ENCODE measurements at regions not wholly inside any gene's neighbourhood (a gene's known extent, or its start where the extent isn't known, plus 50 kb on each side); places are given as distances from the start of the nearest gene placed in this dataset.

DNA sequence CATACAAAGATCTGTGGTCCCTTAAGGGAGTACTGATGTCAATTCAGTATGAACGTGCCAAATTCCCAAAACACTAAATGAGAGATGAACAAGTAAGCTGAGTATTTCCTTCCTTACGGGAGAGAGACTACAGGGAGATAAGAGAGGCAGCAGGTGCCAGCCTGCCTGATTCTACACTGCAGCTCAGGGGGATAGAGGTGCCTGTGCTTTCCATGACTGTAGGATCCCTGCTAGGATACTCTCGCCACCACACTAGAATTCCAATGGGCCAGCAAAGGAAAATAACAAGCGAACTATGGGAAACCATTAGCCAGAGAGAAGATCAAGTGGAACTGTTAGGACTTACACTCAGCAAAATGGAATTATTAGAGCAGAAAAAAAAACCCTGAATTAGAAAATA, 198.5 kb upstream of the BTBD3 start:
- Histone ChIP-seq H3K4me1 (ENCODE audit: control insufficient read depth, insufficient read depth, low read length) (peaks cover 39% of the 10 kb centered on the region), H3K27ac (ENCODE audit: low read depth, low read length) (peak overlapping the region; percentile 88)

DNA sequence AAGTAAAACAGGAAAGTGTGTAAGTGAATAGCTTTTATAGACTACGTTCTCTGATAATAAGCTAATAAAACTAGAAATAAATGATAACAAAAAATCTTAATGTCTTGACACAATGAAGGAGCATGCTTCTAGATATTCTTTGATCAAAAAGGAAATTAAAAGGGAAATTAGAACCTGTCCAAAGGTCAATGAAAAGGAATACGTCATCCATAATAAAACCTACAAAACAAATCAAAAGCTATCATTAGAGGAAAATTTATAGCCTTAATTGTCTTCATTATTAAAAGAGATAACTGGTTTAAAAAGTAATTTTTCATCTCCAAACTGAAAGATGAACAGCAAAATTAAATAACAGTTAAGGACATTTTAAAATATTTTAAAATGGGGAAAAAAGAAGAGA, 196.3 kb upstream of the BTBD3 start:
- Histone ChIP-seq H3K27me3 (ENCODE audit: control insufficient read depth, insufficient read depth, low read length) (no peaks in the 10 kb centered on the region), H3K4me3 (ENCODE audit: low read depth, low read length) (no peak overlapping the region), H3K4me1 (ENCODE audit: control insufficient read depth, insufficient read depth, low read length) (peaks cover 37% of the 10 kb centered on the region), H3K36me3 (ENCODE audit: control insufficient read depth, insufficient read depth, low read length) (no peaks in the 10 kb centered on the region), H3K9ac (ENCODE audit: low read depth, low read length) (no peak overlapping the region), H3K27ac (ENCODE audit: low read depth, low read length) (no peak overlapping the region), H3K9me3 (ENCODE audit: control insufficient read depth, insufficient read depth, low read length) (no peaks in the 10 kb centered on the region)

More for the DNA sequence above, 198.5 kb upstream of the BTBD3 start:
- no peak overlapping the region for H3K9ac ChIP-seq (ENCODE audit: low read depth, low read length)
- no peaks in the 10 kb centered on the region for H3K27me3 ChIP-seq (ENCODE audit: control insufficient read depth, insufficient read depth, low read length)
- no peak overlapping the region for H3K4me3 ChIP-seq (ENCODE audit: low read depth, low read length)
- H3K36me3 ChIP-seq (ENCODE audit: control insufficient read depth, insufficient read depth, low read length), result no peaks in the 10 kb centered on the region
- H3K9me3 ChIP-seq (ENCODE audit: control insufficient read depth, insufficient read depth, low read length), result no peaks in the 10 kb centered on the region

DNA sequence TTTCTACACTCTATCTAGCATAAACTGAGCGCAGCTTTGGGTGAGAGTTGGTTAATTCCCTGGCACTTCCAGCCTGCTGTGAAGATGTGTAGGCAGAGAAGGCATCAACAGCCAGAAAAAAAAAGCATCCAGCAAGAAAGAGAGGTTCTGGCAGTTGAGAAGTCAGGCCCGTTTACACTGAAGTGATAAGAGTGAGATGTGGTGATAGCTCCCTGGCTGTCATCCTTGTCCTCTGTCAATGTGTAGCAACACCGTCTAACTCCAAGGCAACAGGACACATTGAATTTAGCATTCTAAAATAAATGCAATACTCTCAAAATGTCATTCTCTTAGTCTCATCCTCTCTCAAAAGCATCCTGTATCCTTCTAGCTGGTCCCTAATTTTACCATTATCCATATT, 193.6 kb upstream of the BTBD3 start:
- Histone ChIP-seq H3K4me3 (ENCODE audit: low read depth, low read length) (no peak overlapping the region), H3K27me3 (ENCODE audit: control insufficient read depth, insufficient read depth, low read length) (no peaks in the 10 kb centered on the region), H3K9me3 (ENCODE audit: control insufficient read depth, insufficient read depth, low read length) (no peaks in the 10 kb centered on the region), H3K36me3 (ENCODE audit: control insufficient read depth, insufficient read depth, low read length) (no peaks in the 10 kb centered on the region), H3K27ac (ENCODE audit: low read depth, low read length) (no peak overlapping the region), H3K4me1 (ENCODE audit: control insufficient read depth, insufficient read depth, low read length) (peaks cover 19% of the 10 kb centered on the region), H3K9ac (ENCODE audit: low read depth, low read length) (no peak overlapping the region)

DNA sequence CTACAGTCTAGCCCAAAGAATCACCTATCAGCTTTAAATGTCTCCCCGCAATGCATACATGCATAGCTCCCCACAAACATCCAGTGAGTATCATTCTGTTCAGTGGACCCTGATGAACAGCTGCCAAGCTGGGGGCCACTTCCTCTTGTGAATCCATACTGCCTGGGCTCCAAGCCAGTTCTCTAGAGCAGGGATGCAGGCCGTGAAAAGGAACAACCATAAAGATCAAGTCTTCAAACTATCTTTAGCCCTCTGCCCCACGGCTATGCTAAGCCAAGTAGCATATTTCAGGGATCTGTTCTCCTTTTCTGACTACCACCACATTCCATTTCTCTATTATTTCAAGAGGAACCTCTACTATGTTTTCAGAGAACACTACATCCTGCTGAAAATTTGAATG, 191.7 kb upstream of the BTBD3 start:
- no peak overlapping the region for H3K4me3 ChIP-seq (ENCODE audit: low read depth, low read length)
- H3K27me3 ChIP-seq (ENCODE audit: control insufficient read depth, insufficient read depth, low read length), result no peaks in the 10 kb centered on the region
- no peaks in the 10 kb centered on the region for H3K4me1 ChIP-seq (ENCODE audit: control insufficient read depth, insufficient read depth, low read length)
- H3K36me3 ChIP-seq (ENCODE audit: control insufficient read depth, insufficient read depth, low read length), result no peaks in the 10 kb centered on the region
- no peaks in the 10 kb centered on the region for H3K9me3 ChIP-seq (ENCODE audit: control insufficient read depth, insufficient read depth, low read length)
- H3K9ac ChIP-seq (ENCODE audit: low read depth, low read length), result no peak overlapping the region
- no peak overlapping the region for H3K27ac ChIP-seq (ENCODE audit: low read depth, low read length)

DNA sequence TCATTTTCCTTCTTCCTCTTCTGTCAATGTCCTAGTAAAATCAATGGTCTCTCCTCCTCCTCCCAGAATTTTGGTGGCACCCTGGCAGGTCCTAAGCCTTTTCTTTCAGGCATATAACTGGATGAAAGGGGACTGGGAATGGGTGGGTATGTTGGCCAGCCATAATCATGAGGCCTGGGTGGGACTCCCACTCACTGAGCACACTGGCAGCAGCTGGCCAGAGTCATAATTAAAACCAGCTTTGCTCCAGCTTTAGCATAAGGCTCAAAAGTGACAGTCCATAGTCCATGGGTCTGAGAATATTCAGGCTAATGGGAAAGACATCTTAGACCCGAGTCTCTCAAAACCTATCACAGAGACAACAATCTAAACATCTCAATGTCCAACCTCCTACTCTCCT, 190.0 kb upstream of the BTBD3 start:
- Histone ChIP-seq H3K27me3 (ENCODE audit: control insufficient read depth, insufficient read depth, low read length) (no peaks in the 10 kb centered on the region), H3K4me3 (ENCODE audit: low read depth, low read length) (no peak overlapping the region), H3K4me1 (ENCODE audit: control insufficient read depth, insufficient read depth, low read length) (no peaks in the 10 kb centered on the region), H3K9ac (ENCODE audit: low read depth, low read length) (no peak overlapping the region), H3K9me3 (ENCODE audit: control insufficient read depth, insufficient read depth, low read length) (no peaks in the 10 kb centered on the region), H3K36me3 (ENCODE audit: control insufficient read depth, insufficient read depth, low read length) (no peaks in the 10 kb centered on the region), H3K27ac (ENCODE audit: low read depth, low read length) (no peak overlapping the region)

DNA sequence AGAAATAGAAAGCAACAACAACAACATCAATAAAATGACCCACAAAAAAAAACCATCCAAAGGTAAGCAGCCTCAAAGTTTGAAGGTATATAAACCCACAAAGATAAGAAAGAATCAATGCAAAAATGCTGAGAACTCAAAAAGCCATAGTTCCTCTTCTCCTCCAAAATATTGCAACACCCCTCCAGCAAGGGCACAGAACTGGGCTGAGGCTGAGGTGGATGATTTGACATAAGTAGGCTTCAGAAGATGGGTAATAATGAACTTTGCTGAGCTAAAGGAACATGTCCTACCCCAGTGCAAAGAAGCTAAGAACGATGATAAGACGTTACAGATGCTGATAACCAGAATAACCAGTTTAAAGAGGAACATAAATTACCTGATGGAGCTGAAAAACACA, 188.8 kb upstream of the BTBD3 start:
- Histone ChIP-seq H3K36me3 (ENCODE audit: control insufficient read depth, insufficient read depth, low read length) (no peaks in the 10 kb centered on the region), H3K27ac (ENCODE audit: low read depth, low read length) (no peak overlapping the region), H3K9ac (ENCODE audit: low read depth, low read length) (no peak overlapping the region), H3K27me3 (ENCODE audit: control insufficient read depth, insufficient read depth, low read length) (no peaks in the 10 kb centered on the region), H3K4me3 (ENCODE audit: low read depth, low read length) (no peak overlapping the region), H3K9me3 (ENCODE audit: control insufficient read depth, insufficient read depth, low read length) (no peaks in the 10 kb centered on the region), H3K4me1 (ENCODE audit: control insufficient read depth, insufficient read depth, low read length) (no peaks in the 10 kb centered on the region)

DNA sequence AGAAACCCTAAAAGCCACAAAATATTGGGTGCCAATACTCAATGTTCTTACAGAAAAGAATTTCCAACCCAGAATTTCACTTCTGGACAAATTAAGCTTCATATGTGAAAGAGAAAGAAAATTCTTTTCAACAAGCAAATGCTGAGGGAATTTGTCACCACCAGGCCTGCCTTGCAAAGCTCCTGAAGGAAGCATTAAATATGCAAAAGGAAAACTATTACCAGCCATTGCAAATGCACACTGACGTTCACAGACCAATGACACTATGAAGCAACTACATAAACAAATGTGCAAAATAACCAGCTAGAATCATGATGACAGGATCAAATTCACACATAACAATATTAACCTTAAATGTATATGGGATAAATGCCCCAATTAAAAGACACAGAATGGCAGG, 187.9 kb upstream of the BTBD3 start:
- Histone ChIP-seq H3K27me3 (ENCODE audit: control insufficient read depth, insufficient read depth, low read length) (no peaks in the 10 kb centered on the region), H3K9me3 (ENCODE audit: control insufficient read depth, insufficient read depth, low read length) (no peaks in the 10 kb centered on the region), H3K27ac (ENCODE audit: low read depth, low read length) (no peak overlapping the region), H3K4me3 (ENCODE audit: low read depth, low read length) (no peak overlapping the region), H3K9ac (ENCODE audit: low read depth, low read length) (no peak overlapping the region), H3K4me1 (ENCODE audit: control insufficient read depth, insufficient read depth, low read length) (no peaks in the 10 kb centered on the region), H3K36me3 (ENCODE audit: control insufficient read depth, insufficient read depth, low read length) (no peaks in the 10 kb centered on the region)

DNA sequence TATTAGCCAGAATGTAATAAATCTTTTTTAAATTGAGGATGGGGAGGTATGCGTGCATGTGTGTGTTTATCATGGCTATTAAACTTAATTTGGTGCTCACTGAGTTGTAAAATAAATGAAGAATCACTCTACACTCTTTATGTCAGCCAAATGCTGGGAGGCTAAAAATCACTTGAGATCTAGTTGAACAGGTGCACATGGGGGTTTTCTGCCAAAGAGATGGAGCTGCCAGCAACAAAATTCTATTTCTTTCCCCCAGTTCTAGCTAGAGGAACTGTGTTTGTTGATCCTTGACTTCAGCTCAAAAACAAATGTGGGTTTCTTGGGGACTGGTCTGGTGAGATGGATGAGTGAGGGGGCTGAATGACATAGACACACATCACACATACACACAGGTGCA, 183.3 kb upstream of the BTBD3 start:
- H3K4me1 ChIP-seq (ENCODE audit: control insufficient read depth, insufficient read depth, low read length), result no peaks in the 10 kb centered on the region
- no peaks in the 10 kb centered on the region for H3K36me3 ChIP-seq (ENCODE audit: control insufficient read depth, insufficient read depth, low read length)
- no peaks in the 10 kb centered on the region for H3K9me3 ChIP-seq (ENCODE audit: control insufficient read depth, insufficient read depth, low read length)
- no peak overlapping the region for H3K4me3 ChIP-seq (ENCODE audit: low read depth, low read length)
- no peaks in the 10 kb centered on the region for H3K27me3 ChIP-seq (ENCODE audit: control insufficient read depth, insufficient read depth, low read length)
- H3K27ac ChIP-seq (ENCODE audit: low read depth, low read length), result no peak overlapping the region
- no peak overlapping the region for H3K9ac ChIP-seq (ENCODE audit: low read depth, low read length)

DNA sequence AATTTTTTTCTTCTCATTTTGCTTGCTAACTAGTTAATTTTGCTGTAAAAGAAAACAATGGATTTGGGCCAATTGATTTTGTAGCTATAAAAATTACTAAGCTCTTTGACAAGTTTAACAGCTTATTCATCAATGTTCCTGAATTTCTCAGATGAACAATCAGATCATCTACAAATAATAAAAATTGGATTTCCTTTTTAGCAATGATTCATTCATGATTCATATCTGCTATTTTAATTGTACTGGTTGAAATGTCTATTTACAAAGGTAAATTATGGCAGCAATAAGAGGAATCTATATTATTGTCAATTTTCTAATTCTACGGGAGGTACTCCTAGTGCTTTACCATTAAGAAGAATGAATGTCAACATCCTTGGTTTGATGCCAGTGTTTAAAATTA, 178.8 kb upstream of the BTBD3 start:
- no peaks in the 10 kb centered on the region for H3K36me3 ChIP-seq (ENCODE audit: control insufficient read depth, insufficient read depth, low read length)
- no peak overlapping the region for H3K9ac ChIP-seq (ENCODE audit: low read depth, low read length)
- H3K4me3 ChIP-seq (ENCODE audit: low read depth, low read length), result no peak overlapping the region
- H3K4me1 ChIP-seq (ENCODE audit: control insufficient read depth, insufficient read depth, low read length), result no peaks in the 10 kb centered on the region
- H3K9me3 ChIP-seq (ENCODE audit: control insufficient read depth, insufficient read depth, low read length), result no peaks in the 10 kb centered on the region
- H3K27ac ChIP-seq (ENCODE audit: low read depth, low read length), result no peak overlapping the region
- H3K27me3 ChIP-seq (ENCODE audit: control insufficient read depth, insufficient read depth, low read length), result no peaks in the 10 kb centered on the region

DNA sequence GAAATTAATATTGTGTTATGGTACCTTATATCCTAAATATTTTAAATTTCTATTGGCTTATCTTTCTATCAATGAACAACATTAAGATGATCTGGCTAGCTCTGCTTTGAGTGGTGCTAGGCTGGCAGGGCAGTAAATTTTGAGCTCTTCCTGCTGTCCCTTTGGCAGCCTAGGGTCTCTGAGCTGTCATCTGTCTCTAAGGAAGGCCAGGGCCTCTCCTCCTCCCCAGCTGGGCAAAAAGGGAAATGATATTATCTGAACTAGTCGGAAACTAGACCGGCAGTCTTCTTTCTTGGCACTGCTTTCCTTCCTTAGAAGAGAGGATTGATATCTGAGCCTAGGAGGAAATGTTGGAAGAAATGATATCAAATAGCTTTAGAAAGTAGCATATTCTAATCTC, 176.7 kb upstream of the BTBD3 start:
- Histone ChIP-seq H3K27ac (ENCODE audit: low read depth, low read length) (no peak overlapping the region), H3K27me3 (ENCODE audit: control insufficient read depth, insufficient read depth, low read length) (no peaks in the 10 kb centered on the region), H3K4me3 (ENCODE audit: low read depth, low read length) (no peak overlapping the region), H3K4me1 (ENCODE audit: control insufficient read depth, insufficient read depth, low read length) (no peaks in the 10 kb centered on the region), H3K36me3 (ENCODE audit: control insufficient read depth, insufficient read depth, low read length) (no peaks in the 10 kb centered on the region), H3K9me3 (ENCODE audit: control insufficient read depth, insufficient read depth, low read length) (no peaks in the 10 kb centered on the region), H3K9ac (ENCODE audit: low read depth, low read length) (no peak overlapping the region)

DNA sequence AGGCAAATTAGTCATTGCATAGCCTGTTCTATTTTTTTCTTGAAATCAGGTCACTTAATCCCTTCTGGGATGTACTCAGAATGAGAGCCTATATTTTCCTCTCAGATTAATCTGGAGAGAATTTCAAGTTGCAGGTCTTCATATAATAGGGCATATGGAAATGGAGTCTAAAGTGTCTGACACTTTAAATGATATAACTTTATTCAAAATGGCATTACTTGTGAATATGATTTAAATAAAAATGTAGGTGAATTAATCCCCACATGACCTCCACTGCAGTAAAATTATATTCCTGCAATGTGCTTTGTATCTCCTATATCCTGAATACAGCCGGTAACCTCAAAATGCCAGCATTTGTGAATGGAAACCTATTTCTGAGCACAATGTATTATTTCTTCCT, 172.5 kb upstream of the BTBD3 start:
- H3K27me3 ChIP-seq (ENCODE audit: control insufficient read depth, insufficient read depth, low read length), result no peaks in the 10 kb centered on the region
- no peaks in the 10 kb centered on the region for H3K36me3 ChIP-seq (ENCODE audit: control insufficient read depth, insufficient read depth, low read length)
- no peaks in the 10 kb centered on the region for H3K9me3 ChIP-seq (ENCODE audit: control insufficient read depth, insufficient read depth, low read length)
- H3K9ac ChIP-seq (ENCODE audit: low read depth, low read length), result no peak overlapping the region
- H3K4me3 ChIP-seq (ENCODE audit: low read depth, low read length), result no peak overlapping the region
- no peaks in the 10 kb centered on the region for H3K4me1 ChIP-seq (ENCODE audit: control insufficient read depth, insufficient read depth, low read length)
- H3K27ac ChIP-seq (ENCODE audit: low read depth, low read length), result no peak overlapping the region

DNA sequence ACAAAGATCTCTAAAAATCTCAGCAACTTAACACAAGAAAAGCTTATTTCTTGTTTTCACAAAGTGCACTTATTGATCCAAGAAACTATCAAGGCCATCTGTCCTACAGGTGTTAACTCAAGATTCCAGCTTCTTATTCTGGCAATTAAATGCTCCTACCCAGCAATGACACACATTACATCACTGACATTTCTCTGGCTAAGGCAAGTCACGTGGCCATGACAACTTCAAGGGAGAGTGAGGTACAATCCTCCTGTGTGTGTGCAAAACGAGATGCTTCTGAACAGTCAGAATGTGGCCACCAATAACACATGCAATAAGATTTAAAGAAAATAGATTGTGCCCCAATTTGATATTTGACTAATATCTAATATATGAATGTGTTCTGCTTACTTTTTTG, 169.3 kb upstream of the BTBD3 start:
- Histone ChIP-seq H3K27me3 (ENCODE audit: control insufficient read depth, insufficient read depth, low read length) (no peaks in the 10 kb centered on the region), H3K4me3 (ENCODE audit: low read depth, low read length) (no peak overlapping the region), H3K9ac (ENCODE audit: low read depth, low read length) (no peak overlapping the region), H3K9me3 (ENCODE audit: control insufficient read depth, insufficient read depth, low read length) (no peaks in the 10 kb centered on the region), H3K36me3 (ENCODE audit: control insufficient read depth, insufficient read depth, low read length) (no peaks in the 10 kb centered on the region), H3K4me1 (ENCODE audit: control insufficient read depth, insufficient read depth, low read length) (no peaks in the 10 kb centered on the region), H3K27ac (ENCODE audit: low read depth, low read length) (no peak overlapping the region)

Measured in HUES48 (cell line).